ENCODE measurements at regions not wholly inside any gene's neighbourhood (a gene's known extent, or its start where the extent isn't known, plus 50 kb on each side); places are given as distances from the start of the nearest gene placed in this dataset.

DNA sequence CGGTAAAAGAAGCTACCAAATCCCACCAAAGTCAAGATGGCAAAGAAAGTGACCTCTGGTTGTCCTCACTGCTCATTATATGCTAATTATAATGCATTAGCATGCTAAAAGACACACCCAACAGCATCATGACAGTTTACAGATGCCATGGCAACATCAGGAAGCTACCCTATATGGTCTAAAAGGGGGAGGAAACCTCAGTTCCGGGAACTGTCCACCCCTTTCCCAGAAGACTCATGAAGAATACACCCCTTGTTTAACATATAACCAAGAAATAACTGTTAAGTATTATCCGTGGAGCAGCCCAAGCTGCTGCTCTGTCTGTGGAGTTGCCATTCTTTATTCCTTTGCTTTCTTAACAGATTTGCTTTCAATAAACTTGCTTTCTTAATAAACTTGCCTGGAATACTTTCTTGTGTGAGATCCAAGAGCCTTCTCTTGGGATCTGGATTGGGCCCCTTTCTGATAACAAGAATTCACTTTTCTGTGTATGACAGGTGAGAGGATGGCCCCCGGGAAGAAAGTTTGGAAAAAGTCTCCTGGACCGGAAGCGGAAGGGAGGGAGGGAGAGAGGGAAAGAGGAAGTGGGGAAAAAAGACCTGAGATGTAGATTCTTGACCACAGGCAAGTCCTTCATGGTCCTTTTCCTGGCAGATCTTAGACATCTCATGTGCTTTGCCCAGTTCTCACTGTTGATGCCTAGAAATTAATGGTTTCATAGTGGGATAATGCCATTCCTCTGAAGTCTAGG, 146.7 kb upstream of the ID4 start:
- TF ChIP-seq POLR2AphosphoS5 (IDR thresholded peaks at IDR 0.05) (no peak), EP300 (IDR thresholded peaks at IDR 0.05) (no peak), POLR2A (IDR thresholded peaks at IDR 0.05) (no peak)
- TF ChIP-seq, protein P1, sequence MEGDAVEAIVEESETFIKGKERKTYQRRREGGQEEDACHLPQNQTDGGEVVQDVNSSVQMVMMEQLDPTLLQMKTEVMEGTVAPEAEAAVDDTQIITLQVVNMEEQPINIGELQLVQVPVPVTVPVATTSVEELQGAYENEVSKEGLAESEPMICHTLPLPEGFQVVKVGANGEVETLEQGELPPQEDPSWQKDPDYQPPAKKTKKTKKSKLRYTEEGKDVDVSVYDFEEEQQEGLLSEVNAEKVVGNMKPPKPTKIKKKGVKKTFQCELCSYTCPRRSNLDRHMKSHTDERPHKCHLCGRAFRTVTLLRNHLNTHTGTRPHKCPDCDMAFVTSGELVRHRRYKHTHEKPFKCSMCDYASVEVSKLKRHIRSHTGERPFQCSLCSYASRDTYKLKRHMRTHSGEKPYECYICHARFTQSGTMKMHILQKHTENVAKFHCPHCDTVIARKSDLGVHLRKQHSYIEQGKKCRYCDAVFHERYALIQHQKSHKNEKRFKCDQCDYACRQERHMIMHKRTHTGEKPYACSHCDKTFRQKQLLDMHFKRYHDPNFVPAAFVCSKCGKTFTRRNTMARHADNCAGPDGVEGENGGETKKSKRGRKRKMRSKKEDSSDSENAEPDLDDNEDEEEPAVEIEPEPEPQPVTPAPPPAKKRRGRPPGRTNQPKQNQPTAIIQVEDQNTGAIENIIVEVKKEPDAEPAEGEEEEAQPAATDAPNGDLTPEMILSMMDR (IDR thresholded peaks at IDR 0.05), result no peak
